Urinary bladder (tissue), 3 donors: ENCODE measurements at regions not wholly inside any gene's neighbourhood (a gene's known extent, or its start where the extent isn't known, plus 50 kb on each side); places are given as distances from the start of the nearest gene placed in this dataset.

Source experiments
- DNase-seq: peaks from one replicate; pipeline ENCODE4 v3.0.0-alpha.2; 2015; ENCODE audit errors: extremely low spot score
- H3K27ac ChIP-seq: one replicate; pipeline ENCODE4 v1.5.1; 2013; ENCODE audit warnings: low read depth, mild to moderate bottlenecking, moderate library complexity
- H3K36me3 ChIP-seq: one replicate; pipeline ENCODE4 v1.6.1; 2013; ENCODE audit warnings: mild to moderate bottlenecking, moderate library complexity; ENCODE audit not compliant: insufficient read depth
- H3K4me1 ChIP-seq: one replicate; pipeline ENCODE4 v1.6.1; 2013; ENCODE audit warnings: mild to moderate bottlenecking, moderate library complexity; ENCODE audit not compliant: insufficient read depth
- H3K4me3 ChIP-seq: one replicate; pipeline ENCODE4 v1.5.1; 2013; ENCODE audit warnings: low read depth, low read length
- WGBS: extraction: QIAGEN DNeasy Blood & Tissue Kit; methylation state at CpG from one replicate; pipeline ENCODE4 v1.1.7; 2013; 5-methylcytosine and 5-hydroxymethylcytosine counted together
- donor health status: healthy with polysubstance abuse.
- donor health status: healthy.

- no peak for DNase-seq
- no peaks in the 10 kb centered on the region for H3K36me3 ChIP-seq
- no peaks in the 10 kb centered on the region for H3K4me1 ChIP-seq
- H3K27ac ChIP-seq, result no peak overlapping the region
- WGBS, result 90% methylated on average over 3 of the region's 3 CpGs
- H3K4me3 ChIP-seq, result no peak overlapping the region
Measured at GRCh38 chr1:93784538-93784937, 94.5 kb downstream of the DNTTIP2 start.

GRCh38 chr1:93783876-93784275 is 95.1 kb downstream of the DNTTIP2 start:
- DNase-seq, result no peak
- Histone ChIP-seq H3K4me3 (no peak overlapping the region), H3K36me3 (no peaks in the 10 kb centered on the region), H3K4me1 (no peaks in the 10 kb centered on the region), H3K27ac (no peak overlapping the region)
- over 99% methylated on average over 2 of the region's 2 CpGs for WGBS

GRCh38 chr1:93779540-93780165 is 98.0 kb upstream of the BCAR3 start:
- Histone ChIP-seq H3K36me3 (no peaks in the 10 kb centered on the region), H3K27ac (no peak overlapping the region), H3K4me3 (no peak overlapping the region), H3K4me1 (no peaks in the 10 kb centered on the region)
- WGBS, result 84% methylated on average over 4 of the region's 4 CpGs
- DNase-seq, result no peak

- H3K27ac ChIP-seq, result no peak overlapping the region
- WGBS, result 96% methylated on average over 2 of the region's 2 CpGs
Measured at GRCh38 chr1:93778457-93778856, 96.8 kb upstream of the BCAR3 start.

GRCh38 chr1:93777255-93777654 is 95.6 kb upstream of the BCAR3 start:
- no peaks in the 10 kb centered on the region for H3K36me3 ChIP-seq
- no peaks in the 10 kb centered on the region for H3K4me1 ChIP-seq
- WGBS, result 84% methylated on average over 2 of the region's 2 CpGs
- no peak overlapping the region for H3K27ac ChIP-seq
- no peak overlapping the region for H3K4me3 ChIP-seq
- no peak for DNase-seq

More at GRCh38 chr1:93778457-93778856, 96.8 kb upstream of the BCAR3 start:
- DNase-seq, result no peak
- H3K36me3 ChIP-seq, result no peaks in the 10 kb centered on the region
- H3K4me1 ChIP-seq, result no peaks in the 10 kb centered on the region
- no peak overlapping the region for H3K4me3 ChIP-seq

GRCh38 chr1:93776728-93777127 is 95.1 kb upstream of the BCAR3 start:
- WGBS, result 88% methylated on average over 3 of the region's 3 CpGs
- Histone ChIP-seq H3K4me1 (no peaks in the 10 kb centered on the region), H3K36me3 (no peaks in the 10 kb centered on the region), H3K27ac (no peak overlapping the region), H3K4me3 (no peak overlapping the region)
- DNase-seq, result no peak

- Histone ChIP-seq H3K36me3 (no peaks in the 10 kb centered on the region), H3K4me1 (no peaks in the 10 kb centered on the region), H3K27ac (no peak overlapping the region), H3K4me3 (no peak overlapping the region)
- DNase-seq, result no peak
- WGBS, result 80% methylated on average over 6 of the region's 6 CpGs
Measured at GRCh38 chr1:93775224-93775623, 93.6 kb upstream of the BCAR3 start.

- no peaks in the 10 kb centered on the region for H3K36me3 ChIP-seq
- no peaks in the 10 kb centered on the region for H3K4me1 ChIP-seq
- no peak overlapping the region for H3K4me3 ChIP-seq
- DNase-seq, result no peak
- no peak overlapping the region for H3K27ac ChIP-seq
Measured at GRCh38 chr1:93774707-93775106, 93.1 kb upstream of the BCAR3 start.

GRCh38 chr1:93773049-93773838 is 91.6 kb upstream of the BCAR3 start:
- 88% methylated on average over 2 of the region's 2 CpGs for WGBS
- DNase-seq, result no peak
- Histone ChIP-seq H3K27ac (no peak overlapping the region), H3K4me1 (no peaks in the 10 kb centered on the region), H3K36me3 (no peaks in the 10 kb centered on the region), H3K4me3 (no peak overlapping the region)

GRCh38 chr1:93771843-93772242 is 90.2 kb upstream of the BCAR3 start:
- Histone ChIP-seq H3K4me1 (no peaks in the 10 kb centered on the region), H3K4me3 (no peak overlapping the region), H3K27ac (no peak overlapping the region), H3K36me3 (no peaks in the 10 kb centered on the region)
- DNase-seq, result no peak
- 86% methylated on average over 2 of the region's 2 CpGs for WGBS

GRCh38 chr1:93770640-93771039 is 89.0 kb upstream of the BCAR3 start:
- 83% methylated on average over 2 of the region's 2 CpGs for WGBS
- Histone ChIP-seq H3K36me3 (no peaks in the 10 kb centered on the region), H3K4me1 (no peaks in the 10 kb centered on the region), H3K27ac (no peak overlapping the region), H3K4me3 (no peak overlapping the region)
- no peak for DNase-seq

GRCh38 chr1:93769777-93770176 is 88.1 kb upstream of the BCAR3 start:
- no peak for DNase-seq
- H3K36me3 ChIP-seq, result no peaks in the 10 kb centered on the region
- 81% methylated on average over 2 of the region's 2 CpGs for WGBS
- no peaks in the 10 kb centered on the region for H3K4me1 ChIP-seq
- H3K27ac ChIP-seq, result no peak overlapping the region
- H3K4me3 ChIP-seq, result no peak overlapping the region

- DNase-seq, result no peak
- WGBS, result 66% methylated on average over 6 of the region's 6 CpGs
- Histone ChIP-seq H3K4me1 (no peaks in the 10 kb centered on the region), H3K27ac (no peak overlapping the region), H3K36me3 (no peaks in the 10 kb centered on the region), H3K4me3 (no peak overlapping the region)
Measured at GRCh38 chr1:93768380-93768863, 86.8 kb upstream of the BCAR3 start.

GRCh38 chr1:93766451-93766850 is 84.8 kb upstream of the BCAR3 start:
- no peaks in the 10 kb centered on the region for H3K4me1 ChIP-seq
- no peak for DNase-seq
- 50% methylated on average over 7 of the region's 7 CpGs for WGBS
- no peak overlapping the region for H3K27ac ChIP-seq
- no peak overlapping the region for H3K4me3 ChIP-seq
- no peaks in the 10 kb centered on the region for H3K36me3 ChIP-seq
